Stimulated activated CD8-positive, alpha-beta memory T cell treated with anti-CD3 and anti-CD28 coated beads, Interleukin-15, amount 100 ng/mL, for 48 hours (primary cell): ENCODE measurements at regions not wholly inside any gene's neighbourhood (a gene's known extent, or its start where the extent isn't known, plus 50 kb on each side); places are given as distances from the start of the nearest gene placed in this dataset.

Source experiments
- DNase-seq, 2 donors: peaks; one replicate each; pipeline ENCODE4 v3.0.0-alpha.2; 2020; ENCODE audit warnings: low read depth in 2 of 2

DNA sequence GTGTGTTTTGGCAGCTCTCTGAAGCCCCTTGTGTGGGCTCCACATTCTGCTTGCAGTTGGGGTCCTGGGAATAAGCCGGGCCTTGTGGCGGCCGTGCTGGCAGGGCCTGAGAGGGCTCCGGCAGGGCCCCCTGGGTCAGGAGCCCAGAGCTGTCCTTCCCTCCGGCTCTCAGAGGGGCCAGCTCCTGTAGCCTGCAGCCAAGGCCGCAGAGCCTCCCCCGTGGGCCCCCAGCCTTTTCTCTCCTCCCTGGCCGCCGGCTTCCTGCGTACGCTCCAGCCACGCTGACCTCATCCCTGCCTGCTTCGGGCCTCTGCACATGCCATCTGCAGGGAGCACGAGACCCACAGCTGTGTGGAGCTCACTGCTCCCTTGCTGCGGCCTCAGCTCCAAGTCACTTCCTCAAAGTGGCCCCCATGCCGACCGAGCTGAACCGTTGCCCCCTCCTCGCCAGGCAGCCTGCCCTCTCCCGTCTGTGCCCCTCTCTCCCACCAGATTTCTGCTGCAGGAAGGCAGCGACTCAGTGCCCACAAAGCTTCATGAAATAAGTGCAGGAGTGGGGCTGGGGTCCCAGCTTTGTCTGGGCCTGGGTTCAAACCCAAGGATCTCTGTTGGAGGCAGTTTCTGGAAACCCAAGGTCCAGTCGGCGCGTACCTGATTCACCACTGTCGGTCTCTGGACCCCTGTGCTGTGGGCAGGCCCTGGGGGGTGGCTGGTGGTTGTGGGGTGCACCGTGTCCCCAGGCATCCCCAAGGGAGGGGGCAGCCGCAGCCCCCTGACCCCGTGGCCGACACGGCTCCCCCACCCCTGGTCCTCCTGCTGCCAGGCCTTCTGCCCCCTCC lies 57.1 kb upstream of the NKX1-1 start:
- DNase-seq = no peak

DNA sequence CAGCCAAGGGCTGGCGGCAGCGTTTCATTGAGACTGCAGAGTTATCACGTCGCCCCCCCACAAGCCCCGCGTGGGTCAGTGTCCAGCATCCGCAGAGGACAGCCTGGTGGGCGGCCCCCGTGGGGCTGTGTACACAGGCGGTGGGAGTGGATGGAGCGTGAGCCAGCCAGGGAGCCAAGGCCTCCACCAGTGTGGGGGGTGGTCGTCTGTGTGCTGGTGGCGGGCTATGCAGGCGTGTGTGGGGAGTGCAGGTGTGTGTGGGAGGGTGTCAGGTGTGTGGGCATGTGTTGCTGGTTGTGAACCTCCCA lies 56.5 kb upstream of the NKX1-1 start:
- DNase-seq = no peak

DNA sequence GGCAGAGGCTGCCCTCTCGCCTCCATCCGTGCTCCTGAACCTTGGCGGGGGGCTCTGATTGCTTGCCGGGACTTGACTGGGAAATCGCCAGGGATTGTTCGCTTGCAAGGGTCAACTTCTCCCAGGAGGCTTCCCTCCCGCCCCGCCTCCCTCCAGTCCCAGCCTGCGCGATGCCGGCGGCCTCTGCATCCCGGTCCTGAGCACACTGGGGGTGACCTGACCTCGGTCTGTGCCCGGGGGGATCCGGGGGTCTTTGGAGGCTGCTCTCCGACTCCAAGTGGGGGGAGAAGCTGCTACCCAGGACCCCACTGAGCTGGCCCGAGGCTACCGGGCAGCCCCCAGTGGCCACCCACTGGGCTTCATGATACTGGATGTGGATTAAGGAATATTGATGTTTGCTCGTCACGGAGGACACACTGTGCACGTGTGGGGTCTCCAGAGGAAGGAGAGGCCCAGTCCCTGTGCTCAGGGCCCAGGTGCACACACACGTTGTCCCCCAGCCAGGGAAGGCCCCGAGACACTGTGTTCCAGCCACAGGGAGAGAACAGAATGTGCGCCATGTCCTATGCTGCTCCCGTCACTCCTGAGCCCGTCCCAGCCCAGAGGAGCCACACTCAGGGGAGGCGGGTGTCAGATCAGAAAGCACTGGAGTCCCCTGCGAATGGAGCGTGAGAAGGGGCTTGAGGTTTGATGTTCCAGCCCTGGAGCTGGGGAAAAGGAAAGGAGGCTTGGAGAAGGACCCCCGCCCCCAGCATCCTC lies 55.9 kb upstream of the NKX1-1 start:
- no peak for DNase-seq

DNA sequence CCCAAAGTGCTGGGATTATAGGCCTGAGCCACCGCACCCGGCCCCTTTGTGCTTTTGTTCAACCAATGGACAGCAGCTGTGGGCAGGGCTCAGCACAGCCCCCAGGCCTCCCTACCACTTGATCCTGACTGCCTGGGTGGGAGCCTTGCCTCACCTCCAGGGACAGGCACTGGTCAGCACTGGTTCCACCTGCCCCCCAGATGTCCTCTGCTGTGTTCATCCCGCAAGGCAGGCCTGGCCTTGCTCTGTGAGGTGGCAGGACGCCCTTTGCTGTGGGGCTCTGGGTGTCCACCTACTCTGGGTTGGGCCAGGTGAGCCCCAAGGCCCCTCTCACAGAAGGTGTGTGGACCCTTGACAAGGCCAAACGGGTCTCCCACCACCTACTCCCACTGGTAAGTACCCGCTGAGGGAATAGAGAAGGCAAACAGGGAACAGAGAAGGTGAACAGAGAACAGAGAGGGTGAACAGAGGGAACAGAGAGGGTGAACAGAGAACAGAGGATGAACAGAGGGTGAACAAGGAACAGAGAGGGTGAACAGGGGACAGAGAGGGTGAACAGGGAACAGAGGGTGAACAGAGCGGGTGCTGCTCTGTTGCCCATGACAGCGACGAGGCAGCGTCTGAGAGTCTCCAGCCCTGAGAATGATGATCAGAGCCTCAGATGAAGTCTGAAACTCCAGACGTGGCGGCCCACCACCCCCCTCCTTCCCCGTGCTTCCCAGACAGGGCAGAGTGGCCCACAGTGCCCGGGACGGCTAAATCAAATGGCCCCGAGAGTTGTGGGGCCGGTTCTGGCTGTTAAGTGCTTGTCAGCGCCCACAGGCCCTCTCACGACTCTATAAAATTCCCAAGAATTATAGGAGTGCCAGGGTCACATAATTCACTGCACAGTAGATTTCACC lies 55.0 kb upstream of the NKX1-1 start:
- DNase-seq = no peak

DNA sequence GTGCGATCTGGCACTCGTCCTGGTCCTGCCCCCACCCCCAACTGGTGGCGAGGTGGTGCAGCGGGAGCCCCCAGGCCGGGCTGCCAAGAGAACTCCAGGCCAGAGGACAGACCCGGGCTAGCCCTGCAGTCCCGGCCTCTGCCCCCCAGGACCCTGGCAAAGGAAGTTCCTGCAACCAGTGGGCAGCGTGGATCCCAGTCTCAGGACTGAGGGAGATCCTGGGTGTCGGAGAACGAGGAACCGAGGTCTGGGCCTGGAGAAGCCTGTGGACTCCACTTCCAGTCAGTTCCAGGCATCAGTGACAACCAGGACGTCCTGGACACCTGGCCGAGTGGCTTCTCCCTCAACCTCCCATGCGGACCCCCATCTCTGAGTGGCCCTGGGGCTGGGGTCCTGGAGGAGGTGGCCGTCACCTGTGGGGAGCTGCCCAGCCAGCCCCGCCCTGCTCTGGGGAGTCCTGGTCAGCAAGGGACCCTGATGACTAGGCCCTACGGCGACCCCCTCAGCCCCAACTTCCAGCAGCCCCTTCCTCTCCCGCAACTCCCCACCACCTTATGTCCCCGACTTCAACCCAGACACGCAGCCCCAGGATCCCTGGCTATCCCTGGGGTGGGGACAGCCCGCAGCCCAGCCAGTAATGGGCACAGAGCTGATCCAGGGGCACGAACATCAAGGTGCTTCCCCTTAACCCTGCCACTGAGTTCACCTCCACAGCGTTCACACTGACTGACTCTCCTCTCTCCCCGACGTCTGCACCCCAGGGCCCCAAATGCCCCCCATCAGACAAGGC lies 53.7 kb upstream of the NKX1-1 start:
- DNase-seq = no peak

DNA sequence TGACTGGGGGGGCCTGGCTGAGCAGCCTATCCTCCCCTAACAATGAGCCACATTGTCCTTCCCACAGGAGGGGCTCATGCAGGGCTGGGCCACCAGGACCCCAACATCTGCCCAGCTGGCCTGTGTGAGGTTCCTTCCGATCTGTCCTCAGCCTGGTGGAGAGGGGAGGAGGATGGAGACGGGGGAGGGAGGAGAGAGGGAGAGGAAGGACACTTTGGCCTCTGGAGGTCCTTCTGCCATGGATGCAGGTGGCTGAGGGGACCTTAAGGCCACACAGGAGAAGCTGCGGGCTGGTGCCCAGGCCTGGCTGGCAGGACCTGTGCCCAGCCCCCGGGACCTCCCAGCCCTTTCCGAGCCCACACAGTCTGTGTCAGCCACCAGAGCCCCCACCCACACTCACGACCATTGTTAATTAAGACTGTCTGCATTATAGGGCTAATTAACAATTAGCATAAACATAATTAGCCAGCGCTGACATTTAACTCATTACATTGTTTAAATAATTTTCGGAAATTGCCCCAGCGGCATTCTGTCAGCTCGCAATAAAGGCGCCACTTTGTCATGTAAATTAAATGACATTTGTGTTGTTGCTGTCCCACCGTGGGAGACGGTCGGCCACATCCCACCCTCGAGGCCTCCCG lies 53.0 kb upstream of the NKX1-1 start:
- no peak for DNase-seq

DNA sequence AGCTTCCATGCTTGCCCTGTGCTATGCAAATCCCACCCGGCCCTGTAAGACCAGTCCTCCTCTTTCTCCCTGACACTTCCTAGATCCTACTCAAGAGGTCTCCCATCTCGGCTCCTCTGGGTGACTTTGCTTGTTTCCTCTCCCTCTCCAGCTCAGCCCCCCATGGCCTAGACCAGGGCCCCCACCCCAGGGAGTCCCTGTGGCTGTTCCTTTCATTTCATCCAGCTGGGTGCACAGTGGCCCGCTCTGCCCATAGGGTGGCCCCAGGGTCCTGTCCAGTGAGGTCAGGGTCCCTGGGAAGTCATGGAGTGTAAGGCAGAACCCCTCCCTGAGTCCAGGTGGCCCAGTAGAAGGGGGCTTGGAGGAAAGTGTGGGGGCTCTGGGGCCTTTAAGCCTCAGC lies 52.3 kb upstream of the NKX1-1 start:
- no peak for DNase-seq
